Activated B cell treated with CpG ODN at 0.5 μM for 24 hours (primary cell): ENCODE measurements at regions not wholly inside any gene's neighbourhood (a gene's known extent, or its start where the extent isn't known, plus 50 kb on each side); places are given as distances from the start of the nearest gene placed in this dataset.

Experiments used
- ATAC-seq: fragments of 200-7000 bp; cut with Tn5 transposase; one replicate; pipeline ENCODE4 v1.10.0; 2021; ENCODE audit warnings: low read depth, mild to moderate bottlenecking, moderate library complexity
- CTCF ChIA-PET: fragments of 350-600 bp; sonication (Branson Sonifier 250); formaldehyde crosslinking; loops from one replicate; lab custom pipeline; 2021; ENCODE audit warnings: antibody characterized with exemption; lab: Charles Lee
- POLR2A ChIA-PET: fragments of 350-600 bp; sonication (Branson Sonifier 250); formaldehyde crosslinking; loops from one replicate; lab custom pipeline; 2021; ENCODE audit warnings: antibody characterized with exemption; lab: Charles Lee
- DNase-seq: peaks from one replicate; pipeline ENCODE4 v3.0.0; 2022
- H3K27ac Mint-ChIP-seq: one replicate; pipeline ENCODE4 v1.8.0; 2020; ENCODE audit warnings: mixed read lengths
- H3K27me3 Mint-ChIP-seq: one replicate; pipeline ENCODE4 v1.8.0; 2021; ENCODE audit warnings: mixed read lengths
- H3K36me3 Mint-ChIP-seq: one replicate; pipeline ENCODE4 v1.8.0; 2021; ENCODE audit warnings: low read depth, mixed read lengths
- H3K4me1 Mint-ChIP-seq: one replicate; pipeline ENCODE4 v1.8.0; 2021; ENCODE audit warnings: mixed read lengths
- H3K4me3 Mint-ChIP-seq: one replicate; pipeline ENCODE4 v1.8.0; 2020; ENCODE audit warnings: mild to moderate bottlenecking, mixed read lengths
- H3K9me3 Mint-ChIP-seq: one replicate; pipeline ENCODE4 v1.8.0; 2020; ENCODE audit warnings: mixed read lengths
- intact Hi-C: fragments of 100-400 bp; cut with micrococcal nuclease; formaldehyde crosslinking; loops from one replicate; pipeline ENCODE4 v1.15.1; 2024
- TF ChIP-seq, protein P1 (sequence below): fragments of 200-600 bp; IDR thresholded peaks from one replicate; pipeline ENCODE4 v1.8.0; 2022; ENCODE audit warnings: antibody characterized with exemption, mild to moderate bottlenecking

DNA sequence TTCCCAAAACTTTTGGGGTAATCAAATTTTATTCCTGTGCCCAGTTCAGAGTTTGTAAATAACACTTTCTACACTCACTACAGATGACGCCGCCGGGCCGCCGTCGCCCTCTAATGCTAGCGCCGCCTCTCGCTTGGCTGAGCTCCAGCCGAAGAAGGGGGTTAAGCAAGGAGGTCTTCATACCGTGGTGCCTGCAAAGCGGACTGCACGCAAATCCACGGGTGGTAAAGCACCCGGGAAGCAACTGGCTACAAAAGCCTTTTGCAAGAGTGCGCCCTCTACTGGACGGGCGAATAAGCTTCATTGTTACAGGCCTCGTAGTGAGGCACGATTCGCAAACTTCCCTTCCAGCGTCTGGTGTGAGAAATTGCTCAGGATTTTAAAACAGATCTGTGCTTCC, 280.4 kb downstream of the MEF2C start:
- ChIA-PET CTCF (interaction anchor here (0.8 kb wide), 1 partner anchor 1617 kb away, joined by 3 read pairs; no protein-coding TSS in a partner anchor), POLR2A (no interaction called here)
- H3K9me3 Mint-ChIP-seq, result peaks cover 7% of the 10 kb centered on the region
- TF ChIP-seq, protein P1, sequence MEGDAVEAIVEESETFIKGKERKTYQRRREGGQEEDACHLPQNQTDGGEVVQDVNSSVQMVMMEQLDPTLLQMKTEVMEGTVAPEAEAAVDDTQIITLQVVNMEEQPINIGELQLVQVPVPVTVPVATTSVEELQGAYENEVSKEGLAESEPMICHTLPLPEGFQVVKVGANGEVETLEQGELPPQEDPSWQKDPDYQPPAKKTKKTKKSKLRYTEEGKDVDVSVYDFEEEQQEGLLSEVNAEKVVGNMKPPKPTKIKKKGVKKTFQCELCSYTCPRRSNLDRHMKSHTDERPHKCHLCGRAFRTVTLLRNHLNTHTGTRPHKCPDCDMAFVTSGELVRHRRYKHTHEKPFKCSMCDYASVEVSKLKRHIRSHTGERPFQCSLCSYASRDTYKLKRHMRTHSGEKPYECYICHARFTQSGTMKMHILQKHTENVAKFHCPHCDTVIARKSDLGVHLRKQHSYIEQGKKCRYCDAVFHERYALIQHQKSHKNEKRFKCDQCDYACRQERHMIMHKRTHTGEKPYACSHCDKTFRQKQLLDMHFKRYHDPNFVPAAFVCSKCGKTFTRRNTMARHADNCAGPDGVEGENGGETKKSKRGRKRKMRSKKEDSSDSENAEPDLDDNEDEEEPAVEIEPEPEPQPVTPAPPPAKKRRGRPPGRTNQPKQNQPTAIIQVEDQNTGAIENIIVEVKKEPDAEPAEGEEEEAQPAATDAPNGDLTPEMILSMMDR, result no peak
- ATAC-seq (no peak), DNase-seq (no peak)
- H3K27me3 Mint-ChIP-seq, result peaks cover 3% of the 10 kb centered on the region
- H3K4me3 Mint-ChIP-seq, result no peak overlapping the region
- H3K4me1 Mint-ChIP-seq, result no peaks in the 10 kb centered on the region
- no peaks in the 10 kb centered on the region for H3K36me3 Mint-ChIP-seq
- H3K27ac Mint-ChIP-seq, result no peak overlapping the region
- intact Hi-C loops, result no loop called here

DNA sequence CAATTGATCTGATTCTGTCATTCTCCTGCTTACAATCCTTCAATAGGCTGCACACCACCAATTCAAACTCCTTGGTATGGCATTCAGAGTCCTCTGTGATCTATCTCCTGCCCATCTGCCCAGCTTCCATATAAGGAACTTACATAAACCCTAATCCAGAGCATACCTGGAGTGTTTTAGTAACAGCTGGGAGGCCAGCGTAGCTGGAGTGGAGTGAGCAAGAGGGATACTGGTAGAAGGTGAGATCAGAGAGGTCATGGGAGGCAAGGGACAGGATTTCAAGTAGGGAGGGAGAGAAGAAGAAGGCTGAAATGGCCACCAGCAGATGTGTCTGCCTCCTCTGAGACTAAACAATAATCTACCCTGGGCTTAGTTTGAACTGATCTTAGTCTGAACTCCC, 288.5 kb downstream of the MEF2C start:
- H3K4me1 Mint-ChIP-seq, result no peaks in the 10 kb centered on the region
- no peak overlapping the region for H3K27ac Mint-ChIP-seq
- CTCF ChIA-PET, result no interaction called here
- H3K27me3 Mint-ChIP-seq, result peaks cover 3% of the 10 kb centered on the region
- H3K36me3 Mint-ChIP-seq, result no peaks in the 10 kb centered on the region
- DNase-seq (no peak), ATAC-seq (no peak)
- no peak overlapping the region for H3K4me3 Mint-ChIP-seq
- H3K9me3 Mint-ChIP-seq, result peaks cover 1% of the 10 kb centered on the region
- TF ChIP-seq, protein P1, result no peak
- POLR2A ChIA-PET, result no interaction called here
- intact Hi-C loops, result no loop called here

DNA sequence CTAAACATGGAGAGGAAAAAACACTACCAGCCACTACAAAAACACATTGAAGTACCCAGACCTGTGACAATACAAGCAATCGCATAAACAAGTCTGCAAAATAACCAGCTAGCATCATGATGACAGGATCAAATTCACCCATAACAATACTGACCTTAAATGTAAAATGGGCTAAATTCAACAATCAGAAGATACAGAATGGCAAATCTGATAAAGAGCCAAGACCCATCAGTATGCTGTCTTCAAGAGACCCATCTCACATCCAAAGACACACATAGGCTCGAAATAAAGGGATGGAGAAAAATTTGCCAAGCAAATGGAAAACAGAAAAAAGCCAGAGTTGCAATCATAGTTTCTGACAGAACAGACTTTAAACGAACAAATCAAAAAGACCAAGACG, 294.4 kb downstream of the MEF2C start:
- H3K4me3 Mint-ChIP-seq, result no peak overlapping the region
- H3K27me3 Mint-ChIP-seq, result peaks cover 3% of the 10 kb centered on the region
- ATAC-seq (no peak), DNase-seq (no peak)
- TF ChIP-seq, protein P1, result no peak
- CTCF ChIA-PET, result no interaction called here
- H3K4me1 Mint-ChIP-seq, result no peaks in the 10 kb centered on the region
- intact Hi-C loops, result no loop called here
- POLR2A ChIA-PET, result no interaction called here
- no peaks in the 10 kb centered on the region for H3K36me3 Mint-ChIP-seq
- H3K9me3 Mint-ChIP-seq, result peaks cover 11% of the 10 kb centered on the region
- no peak overlapping the region for H3K27ac Mint-ChIP-seq

DNA sequence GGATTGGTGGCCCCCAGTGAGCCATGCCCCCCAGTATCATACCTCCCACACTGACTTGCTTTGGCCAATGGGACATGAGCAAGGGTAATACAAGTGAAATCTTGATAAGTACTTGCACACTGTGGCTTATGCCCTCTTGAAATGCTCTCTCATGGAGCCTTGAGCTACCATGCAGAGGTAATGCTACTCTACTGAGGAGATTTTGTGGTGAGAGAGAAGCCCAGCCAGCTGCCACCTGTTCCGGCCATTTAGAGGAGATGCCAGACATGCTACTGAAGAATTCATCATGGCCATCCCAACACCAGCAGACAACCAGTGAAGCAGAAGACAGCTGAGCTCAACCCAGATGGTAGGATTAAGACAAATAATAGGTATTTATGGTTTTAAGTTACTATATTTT, 299.5 kb downstream of the MEF2C start:
- ChIA-PET CTCF (no interaction called here), POLR2A (no interaction called here)
- H3K4me3 Mint-ChIP-seq, result no peak overlapping the region
- intact Hi-C loops, result no loop called here
- no peaks in the 10 kb centered on the region for H3K36me3 Mint-ChIP-seq
- TF ChIP-seq, protein P1, result no peak
- H3K27me3 Mint-ChIP-seq, result peaks cover 3% of the 10 kb centered on the region
- H3K27ac Mint-ChIP-seq, result no peak overlapping the region
- H3K9me3 Mint-ChIP-seq, result peaks cover 2% of the 10 kb centered on the region
- DNase-seq (no peak), ATAC-seq (no peak)
- H3K4me1 Mint-ChIP-seq, result no peaks in the 10 kb centered on the region

DNA sequence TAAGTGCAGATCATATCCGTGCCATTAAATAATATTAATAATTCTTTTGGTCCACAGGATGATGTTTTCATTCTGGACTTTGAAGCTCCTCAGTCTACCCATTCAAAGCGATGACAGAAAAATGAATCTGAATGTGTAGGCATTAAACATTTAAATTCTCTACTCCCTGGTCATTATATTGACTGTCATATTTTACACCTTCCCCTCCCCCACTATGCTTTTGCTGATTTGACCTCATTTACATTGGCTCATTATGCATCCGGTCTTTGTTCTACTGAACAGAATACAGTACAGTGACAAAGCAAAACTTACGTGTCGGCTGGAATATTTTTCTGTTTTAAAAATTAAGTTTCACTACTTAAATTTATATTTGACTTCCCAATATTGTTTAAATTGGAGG, 289.7 kb upstream of the TMEM161B start:
- intact Hi-C loops, result no loop called here
- TF ChIP-seq, protein P1, result no peak
- POLR2A ChIA-PET, result no interaction called here
- Mint-ChIP-seq H3K36me3 (no peaks in the 10 kb centered on the region), H3K27ac (no peak overlapping the region), H3K9me3 (no peaks in the 10 kb centered on the region), H3K27me3 (peaks cover 7% of the 10 kb centered on the region), H3K4me1 (no peaks in the 10 kb centered on the region), H3K4me3 (no peak overlapping the region)
- no peak for ATAC-seq
- DNase-seq, result no peak
- CTCF ChIA-PET, result no interaction called here
